ENCODE measurements at regions not wholly inside any gene's neighbourhood (a gene's known extent, or its start where the extent isn't known, plus 50 kb on each side); places are given as distances from the start of the nearest gene placed in this dataset.

DNA sequence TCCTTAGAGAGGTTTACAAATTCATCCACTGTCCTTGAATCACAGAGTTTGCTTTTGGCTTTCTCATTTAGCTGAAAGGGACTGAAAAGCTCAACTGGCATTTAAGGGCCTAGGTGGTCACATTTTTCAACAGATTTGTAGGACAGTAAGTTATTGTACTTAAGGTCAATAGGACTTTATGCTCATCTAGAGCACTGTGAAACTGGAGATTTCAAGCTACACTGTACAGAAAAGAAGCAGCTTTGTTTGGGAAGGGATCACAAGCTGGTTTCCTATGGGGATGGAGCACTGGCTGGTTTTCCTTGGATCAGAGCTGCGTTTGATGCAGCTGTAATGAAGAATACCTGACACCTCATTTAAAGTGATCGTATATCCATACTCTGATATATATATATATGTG lies 482.7 kb downstream of the FBXO15 start:
- Histone ChIP-seq H3K4me1 (ENCODE audit: control insufficient read depth in 1 of 2, insufficient read depth in 2 of 2, low read length in 2 of 2) (no peaks in the 10 kb centered on the region), H3K36me3 (ENCODE audit: control insufficient read depth in 1 of 2, insufficient read depth in 2 of 2, low read length in 2 of 2) (no peaks in the 10 kb centered on the region), H3K79me2 (ENCODE audit: control insufficient read depth, insufficient read depth, low read length, poor library complexity) (no peaks in the 10 kb centered on the region), H3K9me3 (ENCODE audit: insufficient read depth, low read depth, low read length) (no peaks in the 10 kb centered on the region), H2BK5ac (ENCODE audit: low read depth, low read length, poor library complexity) (no peak overlapping the region), H3K79me1 (ENCODE audit: low read length) (no peaks in the 10 kb centered on the region), H2BK12ac (ENCODE audit: low read length) (no peak overlapping the region), H3K27ac (ENCODE audit: low read depth, low read length) (no peak overlapping the region), H2BK120ac (ENCODE audit: insufficient read depth, low read length, poor library complexity) (no peak overlapping the region), H2AFZ (ENCODE audit: insufficient read depth, low read length, poor library complexity) (no peak overlapping the region), H4K8ac (ENCODE audit: low read depth, low read length) (no peak overlapping the region), H4K12ac (ENCODE audit: low read depth, low read length) (no peak overlapping the region), H3K9ac (ENCODE audit: low read length) (no peak overlapping the region), H3K14ac (ENCODE audit: low read length) (no peak overlapping the region), H3K23ac (ENCODE audit: low read length) (no peak overlapping the region), H2AK5ac (ENCODE audit: low read length) (no peak overlapping the region), H3K4me2 (ENCODE audit: low read length) (no peak overlapping the region), H3K18ac (ENCODE audit: low read length) (no peak overlapping the region), H4K91ac (ENCODE audit: low read depth, low read length) (no peak overlapping the region), H3K4ac (ENCODE audit: low read depth, low read length) (no peak overlapping the region), H3K4me3 (ENCODE audit: low read depth, low read length) (no peak overlapping the region), H3K27me3 (ENCODE audit: insufficient read depth, low read length) (no peaks in the 10 kb centered on the region)
- DNase-seq, result no peak
- no CpG with 5 or more reads among the region's 2 CpGs for WGBS (ENCODE audit: extremely low coverage, insufficient coverage, insufficient read length)

GRCh38 chr18:73663581-73663980 lies 484.1 kb downstream of the FBXO15 start:
- no peaks in the 10 kb centered on the region for H3K36me3 ChIP-seq (ENCODE audit: control insufficient read depth in 1 of 2, insufficient read depth in 2 of 2, low read length in 2 of 2)
- no peak overlapping the region for H3K14ac ChIP-seq (ENCODE audit: low read length)
- no peak overlapping the region for H2BK120ac ChIP-seq (ENCODE audit: insufficient read depth, low read length, poor library complexity)
- H3K9me3 ChIP-seq (ENCODE audit: insufficient read depth, low read depth, low read length), result no peaks in the 10 kb centered on the region
- H4K91ac ChIP-seq (ENCODE audit: low read depth, low read length), result no peak overlapping the region
- H3K4me2 ChIP-seq (ENCODE audit: low read length), result no peak overlapping the region
- H2BK12ac ChIP-seq (ENCODE audit: low read length), result no peak overlapping the region
- no peaks in the 10 kb centered on the region for H3K79me2 ChIP-seq (ENCODE audit: control insufficient read depth, insufficient read depth, low read length, poor library complexity)
- no peak overlapping the region for H2AFZ ChIP-seq (ENCODE audit: insufficient read depth, low read length, poor library complexity)
- H3K4me3 ChIP-seq (ENCODE audit: low read depth, low read length), result no peak overlapping the region
- H3K23ac ChIP-seq (ENCODE audit: low read length), result no peak overlapping the region
- WGBS (ENCODE audit: extremely low coverage, insufficient coverage, insufficient read length), result no CpG with 5 or more reads among the region's 2 CpGs
- H4K12ac ChIP-seq (ENCODE audit: low read depth, low read length), result no peak overlapping the region
- H3K4ac ChIP-seq (ENCODE audit: low read depth, low read length), result no peak overlapping the region
- H3K27me3 ChIP-seq (ENCODE audit: insufficient read depth, low read length), result no peaks in the 10 kb centered on the region
- no peak overlapping the region for H3K27ac ChIP-seq (ENCODE audit: low read depth, low read length)
- no peaks in the 10 kb centered on the region for H3K4me1 ChIP-seq (ENCODE audit: control insufficient read depth in 1 of 2, insufficient read depth in 2 of 2, low read length in 2 of 2)
- DNase-seq, result no peak
- H4K8ac ChIP-seq (ENCODE audit: low read depth, low read length), result no peak overlapping the region
- H3K18ac ChIP-seq (ENCODE audit: low read length), result no peak overlapping the region
- no peak overlapping the region for H3K9ac ChIP-seq (ENCODE audit: low read length)
- no peaks in the 10 kb centered on the region for H3K79me1 ChIP-seq (ENCODE audit: low read length)
- H2BK5ac ChIP-seq (ENCODE audit: low read depth, low read length, poor library complexity), result no peak overlapping the region
- no peak overlapping the region for H2AK5ac ChIP-seq (ENCODE audit: low read length)

DNA sequence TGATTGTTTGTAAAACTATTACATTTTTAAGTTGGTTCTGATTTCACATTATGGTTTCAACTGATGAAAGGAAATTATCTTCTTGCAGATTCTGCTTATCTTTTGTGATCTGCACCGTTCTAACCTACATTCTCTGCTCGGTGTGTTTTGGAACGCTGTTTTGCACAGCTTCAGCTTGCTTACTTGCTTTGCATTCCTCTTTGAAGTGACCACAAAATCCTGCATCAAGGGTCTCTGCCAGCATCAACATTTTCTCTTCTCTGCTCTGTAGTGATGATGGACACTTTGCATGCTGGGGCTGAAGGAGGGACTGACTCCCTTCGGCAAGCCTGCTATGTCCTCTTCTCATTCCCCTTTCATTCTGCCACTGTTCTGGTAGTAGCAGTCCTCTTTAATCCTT lies 485.2 kb downstream of the FBXO15 start:
- no peaks in the 10 kb centered on the region for H3K79me1 ChIP-seq (ENCODE audit: low read length)
- H2AFZ ChIP-seq (ENCODE audit: insufficient read depth, low read length, poor library complexity), result no peak overlapping the region
- no peak overlapping the region for H4K12ac ChIP-seq (ENCODE audit: low read depth, low read length)
- no peak overlapping the region for H3K14ac ChIP-seq (ENCODE audit: low read length)
- no peak overlapping the region for H3K9ac ChIP-seq (ENCODE audit: low read length)
- no peaks in the 10 kb centered on the region for H3K27me3 ChIP-seq (ENCODE audit: insufficient read depth, low read length)
- H2BK12ac ChIP-seq (ENCODE audit: low read length), result no peak overlapping the region
- H3K18ac ChIP-seq (ENCODE audit: low read length), result no peak overlapping the region
- no peaks in the 10 kb centered on the region for H3K9me3 ChIP-seq (ENCODE audit: insufficient read depth, low read depth, low read length)
- no peak overlapping the region for H2AK5ac ChIP-seq (ENCODE audit: low read length)
- H4K8ac ChIP-seq (ENCODE audit: low read depth, low read length), result no peak overlapping the region
- H2BK5ac ChIP-seq (ENCODE audit: low read depth, low read length, poor library complexity), result no peak overlapping the region
- no peak overlapping the region for H3K4ac ChIP-seq (ENCODE audit: low read depth, low read length)
- H3K36me3 ChIP-seq (ENCODE audit: control insufficient read depth in 1 of 2, insufficient read depth in 2 of 2, low read length in 2 of 2), result no peaks in the 10 kb centered on the region
- H4K91ac ChIP-seq (ENCODE audit: low read depth, low read length), result no peak overlapping the region
- H2BK120ac ChIP-seq (ENCODE audit: insufficient read depth, low read length, poor library complexity), result no peak overlapping the region
- no peak overlapping the region for H3K4me3 ChIP-seq (ENCODE audit: low read depth, low read length)
- WGBS (ENCODE audit: extremely low coverage, insufficient coverage, insufficient read length), result no CpG with 5 or more reads among the region's 4 CpGs
- no peak for DNase-seq
- H3K23ac ChIP-seq (ENCODE audit: low read length), result no peak overlapping the region
- H3K4me2 ChIP-seq (ENCODE audit: low read length), result no peak overlapping the region
- no peak overlapping the region for H3K27ac ChIP-seq (ENCODE audit: low read depth, low read length)
- no peaks in the 10 kb centered on the region for H3K4me1 ChIP-seq (ENCODE audit: control insufficient read depth in 1 of 2, insufficient read depth in 2 of 2, low read length in 2 of 2)
- no peaks in the 10 kb centered on the region for H3K79me2 ChIP-seq (ENCODE audit: control insufficient read depth, insufficient read depth, low read length, poor library complexity)

DNA sequence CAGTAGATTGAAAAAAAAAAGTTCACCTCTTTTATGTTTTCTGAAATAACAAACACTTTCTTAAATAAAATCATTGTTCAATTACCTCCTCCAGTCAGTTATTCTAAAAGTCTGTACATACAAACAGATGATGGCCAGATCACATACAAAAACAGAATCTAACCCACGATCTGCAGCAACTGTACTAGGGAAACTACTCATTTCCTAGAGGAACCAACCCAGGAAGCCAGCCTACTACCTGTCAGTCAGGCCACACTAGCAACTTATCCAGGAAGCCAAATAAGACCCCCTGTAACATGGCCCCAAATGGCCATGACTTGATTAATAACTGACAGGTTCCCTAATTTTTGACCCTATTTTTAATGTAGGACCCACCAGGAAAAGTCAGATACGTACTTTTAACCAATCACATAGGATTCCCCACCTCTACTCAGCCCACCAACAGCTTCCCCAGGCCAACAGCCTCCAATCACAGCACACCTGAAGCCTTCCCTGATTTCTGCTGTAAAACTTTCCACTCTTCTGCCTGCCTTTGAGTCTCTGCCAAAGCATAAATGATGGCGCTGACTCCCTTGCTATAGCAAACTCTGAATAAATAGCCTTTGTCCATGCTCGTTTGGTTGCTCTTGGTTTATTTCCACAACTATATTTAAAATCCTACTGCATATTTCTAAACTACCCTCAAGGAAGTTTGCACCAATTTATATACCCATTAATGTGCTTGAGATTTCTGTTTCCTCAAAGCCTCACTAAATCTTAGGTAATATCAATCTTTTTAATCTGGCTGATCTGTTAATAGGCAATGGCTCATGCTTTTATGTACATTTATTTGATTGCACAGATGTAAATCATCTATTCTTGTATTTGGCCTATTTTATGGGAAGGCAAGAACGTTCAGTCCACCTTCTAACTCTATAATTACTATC lies 486.4 kb downstream of the FBXO15 start:
- H3K4me1 ChIP-seq (ENCODE audit: control insufficient read depth in 1 of 2, insufficient read depth in 2 of 2, low read length in 2 of 2), result no peaks in the 10 kb centered on the region
- no peak overlapping the region for H3K9ac ChIP-seq (ENCODE audit: low read length)
- no peak overlapping the region for H4K8ac ChIP-seq (ENCODE audit: low read depth, low read length)
- H3K79me1 ChIP-seq (ENCODE audit: low read length), result no peaks in the 10 kb centered on the region
- H3K23ac ChIP-seq (ENCODE audit: low read length), result no peak overlapping the region
- H3K36me3 ChIP-seq (ENCODE audit: control insufficient read depth in 1 of 2, insufficient read depth in 2 of 2, low read length in 2 of 2), result no peaks in the 10 kb centered on the region
- H3K18ac ChIP-seq (ENCODE audit: low read length), result no peak overlapping the region
- H2AK5ac ChIP-seq (ENCODE audit: low read length), result no peak overlapping the region
- H3K27me3 ChIP-seq (ENCODE audit: insufficient read depth, low read length), result no peaks in the 10 kb centered on the region
- H4K12ac ChIP-seq (ENCODE audit: low read depth, low read length), result no peak overlapping the region
- no peak overlapping the region for H2BK5ac ChIP-seq (ENCODE audit: low read depth, low read length, poor library complexity)
- H2BK120ac ChIP-seq (ENCODE audit: insufficient read depth, low read length, poor library complexity), result no peak overlapping the region
- H4K91ac ChIP-seq (ENCODE audit: low read depth, low read length), result no peak overlapping the region
- H3K27ac ChIP-seq (ENCODE audit: low read depth, low read length), result no peak overlapping the region
- WGBS (ENCODE audit: extremely low coverage, insufficient coverage, insufficient read length), result no CpG with 5 or more reads among the region's 5 CpGs
- no peak overlapping the region for H3K4me3 ChIP-seq (ENCODE audit: low read depth, low read length)
- no peak for DNase-seq
- H3K4me2 ChIP-seq (ENCODE audit: low read length), result no peak overlapping the region
- no peak overlapping the region for H2BK12ac ChIP-seq (ENCODE audit: low read length)
- no peaks in the 10 kb centered on the region for H3K9me3 ChIP-seq (ENCODE audit: insufficient read depth, low read depth, low read length)
- H3K4ac ChIP-seq (ENCODE audit: low read depth, low read length), result no peak overlapping the region
- no peak overlapping the region for H3K14ac ChIP-seq (ENCODE audit: low read length)
- H2AFZ ChIP-seq (ENCODE audit: insufficient read depth, low read length, poor library complexity), result no peak overlapping the region
- no peaks in the 10 kb centered on the region for H3K79me2 ChIP-seq (ENCODE audit: control insufficient read depth, insufficient read depth, low read length, poor library complexity)

Measured in trophoblast cell (in vitro differentiated cells and primary cell).